ENCODE measurements at regions not wholly inside any gene's neighbourhood (a gene's known extent, or its start where the extent isn't known, plus 50 kb on each side); places are given as distances from the start of the nearest gene placed in this dataset.
"Not testable (repeated sequence)": the region's sequence is repeated elsewhere in the genome, so short reads cannot be mapped to it uniquely, and the experiment has no call there.

DNA sequence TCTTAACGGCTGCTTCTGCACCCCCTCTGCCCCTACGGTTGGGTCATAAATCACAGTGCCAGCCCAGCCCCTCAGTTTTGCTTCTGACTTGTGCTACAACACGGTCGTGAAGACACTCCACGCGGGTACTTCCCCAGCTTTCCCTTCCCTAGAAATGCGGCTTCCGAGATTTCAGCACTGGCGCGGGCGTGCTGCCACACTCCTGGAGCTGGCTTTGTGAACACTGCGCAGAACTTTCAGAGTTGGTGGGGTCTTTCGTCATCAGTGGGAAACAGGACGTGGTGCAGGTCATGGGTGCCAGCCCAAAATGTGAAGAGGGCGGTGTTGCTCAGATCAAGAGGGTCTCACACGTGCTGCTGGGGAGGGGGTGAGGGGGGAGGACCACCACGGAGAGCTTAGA lies 733.0 kb upstream of the SALL3 start:
- H3K4me1 ChIP-seq (ENCODE audit: control insufficient read depth in 2 of 2, insufficient read depth in 2 of 2, low read length in 2 of 2), result no peaks in the 10 kb centered on the region
- no peaks in the 10 kb centered on the region for H3K36me3 ChIP-seq (ENCODE audit: control insufficient read depth in 2 of 2, insufficient read depth in 2 of 2, low read length in 1 of 2)
- H3K27ac ChIP-seq (ENCODE audit: low read depth in 1 of 2, low read length in 1 of 2), result no peak overlapping the region
- H3K9me3 ChIP-seq (ENCODE audit: control insufficient read depth in 2 of 2, insufficient read depth in 1 of 2, low read length in 1 of 2), result peaks cover 0 to 7% of the 10 kb centered on the region in 2 donors
- DNase-seq (ENCODE audit: low read depth in 6 of 9, low spot score in 9 of 9), result no peak
- 69% methylated on average over 17 of the region's 17 CpGs for WGBS
- H3K4me3 ChIP-seq (ENCODE audit: low read length in 2 of 2), result no peak overlapping the region
- no peaks in the 10 kb centered on the region for H3K27me3 ChIP-seq (ENCODE audit: control insufficient read depth in 2 of 2, insufficient read depth in 1 of 2, low read length in 1 of 2)

DNA sequence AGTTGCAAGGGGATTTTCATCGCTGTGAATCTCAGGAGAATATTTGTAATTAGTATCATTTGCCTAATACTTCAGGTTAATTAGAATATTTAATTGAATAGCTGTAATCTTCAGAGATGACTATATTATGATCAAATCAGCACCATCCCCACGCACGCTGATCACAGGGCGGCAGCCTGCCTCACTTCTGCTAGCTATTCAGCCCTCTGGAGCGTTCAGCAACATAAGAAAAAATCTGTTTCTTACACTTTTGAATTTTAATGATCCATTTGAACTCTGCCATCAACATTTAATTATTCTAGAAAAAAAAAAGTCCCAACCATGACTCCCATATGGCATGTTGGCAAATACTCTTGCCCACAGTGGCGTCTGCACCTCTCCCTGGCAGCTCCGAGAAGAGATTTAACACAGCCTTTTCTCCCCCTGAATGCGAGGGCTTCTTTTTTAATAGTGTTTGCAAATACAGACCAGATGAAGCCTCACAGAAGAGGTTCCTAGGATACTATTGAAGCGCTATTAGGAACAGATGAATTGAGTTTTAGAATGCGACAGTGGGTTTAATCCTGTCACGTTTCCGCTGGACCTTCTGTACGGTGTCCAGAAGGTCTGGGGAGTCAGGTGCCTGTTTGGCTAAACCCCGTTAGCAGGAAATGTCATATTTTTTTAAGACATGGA lies 731.9 kb upstream of the SALL3 start:
- WGBS, result 91% methylated on average over 14 of the region's 14 CpGs
- Histone ChIP-seq H3K4me3 (ENCODE audit: low read length in 2 of 2) (no peak overlapping the region), H3K36me3 (ENCODE audit: control insufficient read depth in 2 of 2, insufficient read depth in 2 of 2, low read length in 1 of 2) (no peaks in the 10 kb centered on the region), H3K27me3 (ENCODE audit: control insufficient read depth in 2 of 2, insufficient read depth in 1 of 2, low read length in 1 of 2) (no peaks in the 10 kb centered on the region), H3K4me1 (ENCODE audit: control insufficient read depth in 2 of 2, insufficient read depth in 2 of 2, low read length in 2 of 2) (no peaks in the 10 kb centered on the region), H3K9me3 (ENCODE audit: control insufficient read depth in 2 of 2, insufficient read depth in 1 of 2, low read length in 1 of 2) (peaks cover 0 to 7% of the 10 kb centered on the region in 2 donors), H3K27ac (ENCODE audit: low read depth in 1 of 2, low read length in 1 of 2) (no peak overlapping the region)
- DNase-seq (ENCODE audit: low read depth in 6 of 9, low spot score in 9 of 9), result no peak

DNA sequence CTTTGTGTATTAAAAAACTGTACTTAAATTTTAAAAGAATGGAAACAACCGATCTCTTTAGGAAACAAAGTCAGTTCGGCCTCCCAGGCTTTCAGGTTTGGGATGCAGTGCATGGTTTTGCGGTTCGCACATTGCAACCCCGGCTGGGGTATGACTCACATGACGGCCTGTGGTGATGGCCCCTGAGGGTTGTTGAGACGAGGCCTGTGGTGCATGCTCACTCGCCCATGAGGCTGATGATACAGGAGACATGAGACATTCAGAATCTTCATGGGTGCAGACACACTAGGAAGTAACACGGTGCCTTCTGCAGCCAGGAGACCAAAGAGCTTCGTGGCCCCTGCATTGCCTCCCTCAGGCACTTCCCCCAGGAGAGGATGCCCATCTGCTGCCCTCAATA lies 724.6 kb upstream of the SALL3 start:
- Histone ChIP-seq H3K27ac (ENCODE audit: low read depth in 1 of 2, low read length in 1 of 2) (no peak overlapping the region), H3K27me3 (ENCODE audit: control insufficient read depth in 2 of 2, insufficient read depth in 1 of 2, low read length in 1 of 2) (no peaks in the 10 kb centered on the region), H3K36me3 (ENCODE audit: control insufficient read depth in 2 of 2, insufficient read depth in 2 of 2, low read length in 1 of 2) (no peaks in the 10 kb centered on the region), H3K4me3 (ENCODE audit: low read length in 2 of 2) (no peak overlapping the region), H3K4me1 (ENCODE audit: control insufficient read depth in 2 of 2, insufficient read depth in 2 of 2, low read length in 2 of 2) (no peaks in the 10 kb centered on the region), H3K9me3 (ENCODE audit: control insufficient read depth in 2 of 2, insufficient read depth in 1 of 2, low read length in 1 of 2) (no peaks in the 10 kb centered on the region)
- no peak for DNase-seq (ENCODE audit: low read depth in 6 of 9, low spot score in 9 of 9)
- WGBS, result 97% methylated on average over 10 of the region's 10 CpGs

DNA sequence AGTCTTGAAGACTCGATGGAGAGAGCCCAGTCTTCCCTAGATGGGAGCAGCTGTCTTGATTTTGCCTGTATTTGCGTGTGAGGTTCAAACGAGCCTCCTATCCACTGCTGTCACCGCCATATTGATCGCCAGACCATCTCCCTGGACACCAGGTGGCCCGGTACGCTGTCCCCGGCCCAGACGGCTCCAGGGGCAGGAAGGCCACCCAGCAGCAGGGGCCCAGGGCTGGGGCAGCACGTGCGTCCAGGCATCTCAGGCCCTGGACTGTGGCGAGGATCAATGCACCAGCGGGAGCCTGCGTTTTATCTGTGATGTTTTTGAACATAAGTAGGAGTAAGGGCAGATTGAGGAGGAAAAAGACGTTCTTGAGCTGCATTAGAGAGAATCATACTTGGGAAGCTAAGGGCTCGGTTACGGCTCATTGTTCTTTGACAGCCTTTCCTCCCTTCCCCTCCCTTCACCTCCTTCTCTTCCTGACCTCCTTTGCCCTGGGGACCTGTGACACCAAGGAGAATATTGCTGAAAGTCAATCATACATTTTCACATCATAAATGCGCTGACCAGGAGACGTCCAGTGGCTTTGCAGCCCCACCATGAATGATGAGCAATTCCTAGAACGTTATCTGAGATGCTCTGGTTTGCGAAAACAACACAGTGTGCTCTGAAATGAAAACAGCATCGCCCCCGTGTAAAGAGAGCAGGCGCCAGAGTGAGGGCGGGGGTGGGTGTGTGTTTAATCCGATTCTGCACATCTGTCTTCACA lies 711.2 kb upstream of the SALL3 start:
- Histone ChIP-seq H3K36me3 (ENCODE audit: control insufficient read depth in 2 of 2, insufficient read depth in 2 of 2, low read length in 1 of 2) (no peaks in the 10 kb centered on the region), H3K4me3 (ENCODE audit: low read length in 2 of 2) (no peak overlapping the region), H3K4me1 (ENCODE audit: control insufficient read depth in 2 of 2, insufficient read depth in 2 of 2, low read length in 2 of 2) (no peaks in the 10 kb centered on the region), H3K27ac (ENCODE audit: low read depth in 1 of 2, low read length in 1 of 2) (no peak overlapping the region), H3K27me3 (ENCODE audit: control insufficient read depth in 2 of 2, insufficient read depth in 1 of 2, low read length in 1 of 2) (no peaks in the 10 kb centered on the region), H3K9me3 (ENCODE audit: control insufficient read depth in 2 of 2, insufficient read depth in 1 of 2, low read length in 1 of 2) (no peaks in the 10 kb centered on the region)
- no peak for DNase-seq (ENCODE audit: low read depth in 6 of 9, low spot score in 9 of 9)
- 91% methylated on average over 26 of the region's 26 CpGs for WGBS

DNA sequence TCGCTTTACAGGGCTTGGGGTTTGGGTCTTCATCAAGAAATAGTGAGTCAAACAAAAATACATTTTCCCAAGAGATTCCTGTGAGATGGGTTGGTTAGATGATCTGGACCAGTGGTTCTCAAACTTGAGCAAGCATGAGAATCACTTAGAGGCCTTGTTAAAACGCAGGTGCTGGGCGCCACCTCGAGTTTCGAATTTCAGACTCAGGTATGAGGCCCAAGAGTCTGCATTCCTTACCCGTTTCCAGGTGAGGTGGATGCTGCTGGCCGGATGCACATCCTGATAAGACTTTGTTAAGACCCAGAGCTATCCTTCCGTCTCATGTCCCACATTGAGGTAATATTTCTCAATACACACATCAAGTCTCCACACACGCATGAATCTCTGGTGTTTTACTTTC lies 707.8 kb upstream of the SALL3 start:
- H3K4me1 ChIP-seq (ENCODE audit: control insufficient read depth in 2 of 2, insufficient read depth in 2 of 2, low read length in 2 of 2), result no peaks in the 10 kb centered on the region
- H3K4me3 ChIP-seq (ENCODE audit: low read length in 2 of 2), result no peak overlapping the region
- WGBS, result 90% methylated on average over 9 of the region's 9 CpGs
- H3K36me3 ChIP-seq (ENCODE audit: control insufficient read depth in 2 of 2, insufficient read depth in 2 of 2, low read length in 1 of 2), result no peaks in the 10 kb centered on the region
- no peaks in the 10 kb centered on the region for H3K9me3 ChIP-seq (ENCODE audit: control insufficient read depth in 2 of 2, insufficient read depth in 1 of 2, low read length in 1 of 2)
- H3K27ac ChIP-seq (ENCODE audit: low read depth in 1 of 2, low read length in 1 of 2), result no peak overlapping the region
- no peak for DNase-seq (ENCODE audit: low read depth in 6 of 9, low spot score in 9 of 9)
- no peaks in the 10 kb centered on the region for H3K27me3 ChIP-seq (ENCODE audit: control insufficient read depth in 2 of 2, insufficient read depth in 1 of 2, low read length in 1 of 2)

DNA sequence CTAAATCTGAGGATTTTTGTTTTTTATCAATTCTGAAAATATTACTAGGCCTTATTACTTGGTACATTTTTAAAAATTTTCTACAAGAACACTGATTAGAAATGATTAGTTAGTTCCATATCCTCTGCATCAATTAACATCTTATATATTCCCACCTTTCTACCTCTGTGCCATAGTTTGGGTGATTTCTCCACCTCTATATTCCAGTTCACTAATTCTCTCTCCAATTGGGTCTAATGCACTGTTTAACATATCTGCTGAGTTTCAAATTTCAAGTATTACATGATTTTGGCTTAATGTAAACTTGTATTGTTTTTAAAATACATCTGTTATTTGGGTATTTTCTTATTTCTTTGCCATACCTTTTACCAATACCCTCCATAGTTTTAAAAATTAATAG lies 705.7 kb upstream of the SALL3 start:
- H3K9me3 ChIP-seq (ENCODE audit: control insufficient read depth in 2 of 2, insufficient read depth in 1 of 2, low read length in 1 of 2), result no peaks in the 10 kb centered on the region
- no peak for DNase-seq (ENCODE audit: low read depth in 6 of 9, low spot score in 9 of 9)
- no peaks in the 10 kb centered on the region for H3K4me1 ChIP-seq (ENCODE audit: control insufficient read depth in 2 of 2, insufficient read depth in 2 of 2, low read length in 2 of 2)
- no peak overlapping the region for H3K4me3 ChIP-seq (ENCODE audit: low read length in 2 of 2)
- H3K36me3 ChIP-seq (ENCODE audit: control insufficient read depth in 2 of 2, insufficient read depth in 2 of 2, low read length in 1 of 2), result no peaks in the 10 kb centered on the region
- no peak overlapping the region for H3K27ac ChIP-seq (ENCODE audit: low read depth in 1 of 2, low read length in 1 of 2)
- no peaks in the 10 kb centered on the region for H3K27me3 ChIP-seq (ENCODE audit: control insufficient read depth in 2 of 2, insufficient read depth in 1 of 2, low read length in 1 of 2)

DNA sequence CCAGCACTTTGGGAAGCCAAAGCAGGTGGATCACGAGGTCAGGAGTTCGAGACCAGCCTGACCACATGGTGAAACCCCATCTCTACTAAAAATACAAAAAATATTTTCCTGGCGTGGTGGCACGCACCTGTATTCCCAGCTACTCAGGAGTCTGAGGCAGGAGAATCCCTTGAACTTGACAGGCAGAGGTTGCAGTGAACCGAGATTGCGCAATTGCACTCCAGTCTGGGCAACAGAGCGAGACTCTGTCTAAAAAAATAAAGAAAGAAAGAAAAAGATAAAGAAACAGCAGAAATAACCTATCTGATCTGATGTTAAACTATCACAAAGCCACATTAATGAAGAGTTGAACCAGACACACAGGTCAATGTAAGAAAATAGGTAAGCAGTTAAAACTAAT lies 696.2 kb upstream of the SALL3 start:
- H3K27ac ChIP-seq (ENCODE audit: low read depth in 1 of 2, low read length in 1 of 2); H3K36me3 ChIP-seq (ENCODE audit: control insufficient read depth in 2 of 2, insufficient read depth in 2 of 2, low read length in 1 of 2); DNase-seq (ENCODE audit: low read depth in 6 of 9, low spot score in 9 of 9); H3K9me3 ChIP-seq (ENCODE audit: control insufficient read depth in 2 of 2, insufficient read depth in 1 of 2, low read length in 1 of 2); H3K27me3 ChIP-seq (ENCODE audit: control insufficient read depth in 2 of 2, insufficient read depth in 1 of 2, low read length in 1 of 2); H3K4me3 ChIP-seq (ENCODE audit: low read length in 2 of 2); H3K4me1 ChIP-seq (ENCODE audit: control insufficient read depth in 2 of 2, insufficient read depth in 2 of 2, low read length in 2 of 2): not testable (repeated sequence)
- WGBS, result 92% methylated on average over 7 of the region's 7 CpGs

DNA sequence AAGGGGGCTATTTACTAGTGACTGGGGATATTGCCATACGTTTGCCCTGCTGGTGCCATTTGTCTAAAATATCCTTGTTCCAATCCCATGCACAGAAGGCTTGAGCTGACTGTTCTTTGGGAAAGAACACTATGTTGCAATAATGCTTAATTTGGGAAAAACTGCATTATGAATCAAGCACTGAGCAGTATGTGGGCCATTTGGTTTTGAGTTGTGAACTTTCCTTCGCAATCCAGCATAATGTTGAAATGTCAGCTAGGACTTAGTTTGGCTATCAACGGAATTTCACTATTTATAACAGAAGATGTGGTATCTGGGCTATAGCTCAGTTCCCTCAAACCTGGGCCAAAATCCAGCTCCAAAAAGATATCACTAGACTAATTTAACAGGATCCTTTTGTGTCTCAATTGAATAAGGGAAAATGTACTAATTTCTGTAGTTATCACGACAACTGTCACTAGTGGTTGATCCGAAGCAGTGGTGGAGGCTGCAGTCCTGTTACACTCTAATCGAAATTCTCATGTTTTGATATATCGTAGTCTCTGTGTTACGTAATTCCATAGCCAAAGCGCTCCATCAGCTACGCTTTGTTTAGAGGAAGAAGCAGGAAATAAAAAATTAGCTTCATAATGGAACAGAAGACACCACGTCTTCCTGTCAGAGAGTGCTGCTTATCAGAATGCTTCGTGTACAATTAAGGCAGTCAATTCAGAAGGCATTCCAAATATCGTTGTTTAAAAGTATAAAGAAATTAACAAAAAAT lies 686.8 kb upstream of the SALL3 start:
- Histone ChIP-seq H3K4me3 (ENCODE audit: low read length in 2 of 2) (no peak overlapping the region), H3K4me1 (ENCODE audit: control insufficient read depth in 2 of 2, insufficient read depth in 2 of 2, low read length in 2 of 2) (no peaks in the 10 kb centered on the region)

DNA sequence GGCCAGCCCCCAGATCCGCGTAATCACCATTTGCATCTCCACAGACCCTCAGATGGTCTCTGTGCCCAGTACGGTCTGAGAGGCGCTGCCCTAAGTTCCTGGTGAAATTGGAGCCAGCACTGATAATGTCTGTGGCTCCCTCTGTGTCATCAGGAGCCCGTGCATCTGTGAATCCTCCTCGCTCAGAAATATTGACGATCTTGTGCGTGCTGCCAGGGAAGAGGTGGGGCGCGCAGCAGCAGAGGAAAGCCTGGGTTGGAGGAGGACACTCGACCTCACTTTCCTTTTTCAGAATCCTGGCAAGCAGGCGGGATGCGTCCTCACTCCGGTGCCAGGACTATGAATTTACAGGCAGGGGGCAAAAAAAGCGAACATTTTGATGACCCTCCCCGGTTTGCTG lies 686.1 kb upstream of the SALL3 start:
- Histone ChIP-seq H3K4me1 (ENCODE audit: control insufficient read depth in 2 of 2, insufficient read depth in 2 of 2, low read length in 2 of 2) (no peaks in the 10 kb centered on the region), H3K4me3 (ENCODE audit: low read length in 2 of 2) (no peak overlapping the region), H3K27me3 (ENCODE audit: control insufficient read depth in 2 of 2, insufficient read depth in 1 of 2, low read length in 1 of 2) (no peaks in the 10 kb centered on the region), H3K9me3 (ENCODE audit: control insufficient read depth in 2 of 2, insufficient read depth in 1 of 2, low read length in 1 of 2) (no peaks in the 10 kb centered on the region), H3K36me3 (ENCODE audit: control insufficient read depth in 2 of 2, insufficient read depth in 2 of 2, low read length in 1 of 2) (no peaks in the 10 kb centered on the region), H3K27ac (ENCODE audit: low read depth in 1 of 2, low read length in 1 of 2) (no peak overlapping the region)
- no peak for DNase-seq (ENCODE audit: low read depth in 6 of 9, low spot score in 9 of 9)
- WGBS, result 74% methylated on average over 16 of the region's 16 CpGs

More for the DNA sequence above, 686.8 kb upstream of the SALL3 start:
- DNase-seq (ENCODE audit: low read depth in 6 of 9, low spot score in 9 of 9), result no peak
- H3K27ac ChIP-seq (ENCODE audit: low read depth in 1 of 2, low read length in 1 of 2), result no peak overlapping the region
- H3K27me3 ChIP-seq (ENCODE audit: control insufficient read depth in 2 of 2, insufficient read depth in 1 of 2, low read length in 1 of 2), result no peaks in the 10 kb centered on the region
- no peaks in the 10 kb centered on the region for H3K36me3 ChIP-seq (ENCODE audit: control insufficient read depth in 2 of 2, insufficient read depth in 2 of 2, low read length in 1 of 2)
- 82% methylated on average over 13 of the region's 13 CpGs for WGBS
- H3K9me3 ChIP-seq (ENCODE audit: control insufficient read depth in 2 of 2, insufficient read depth in 1 of 2, low read length in 1 of 2), result no peaks in the 10 kb centered on the region

Data from thymus (tissue), 11 donors.